ENCODE measurements at regions not wholly inside any gene's neighbourhood (a gene's known extent, or its start where the extent isn't known, plus 50 kb on each side); places are given as distances from the start of the nearest gene placed in this dataset.

DNA sequence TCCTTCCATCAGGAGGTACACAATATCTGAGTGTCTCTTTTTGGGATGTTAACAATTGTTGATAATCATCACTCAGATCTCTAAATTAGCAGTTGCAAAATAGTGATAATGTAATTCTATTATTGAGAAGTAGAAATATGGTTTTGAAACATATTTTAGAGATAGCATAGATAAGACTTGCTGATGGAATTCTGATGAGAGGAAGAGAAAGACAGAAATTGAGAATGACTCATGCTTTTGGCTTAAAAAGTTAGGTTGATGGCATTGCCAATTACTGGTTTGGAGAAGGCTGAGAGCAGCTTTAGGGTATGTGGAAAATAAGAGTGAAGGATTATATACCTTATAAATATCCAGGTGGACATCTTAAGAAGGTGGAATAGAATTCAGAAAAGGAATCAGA, 106.4 kb upstream of the EDNRB start:
- no peak overlapping the region for H2AFZ ChIP-seq (ENCODE audit: low read length)
- no peak for DNase-seq
- H3K27me3 ChIP-seq (replicated peaks; ENCODE audit: insufficient read depth, low read length) = no peaks in the 10 kb centered on the region
- no peaks in the 10 kb centered on the region for H3K9me3 ChIP-seq (replicated peaks; ENCODE audit: insufficient read depth, low read length)
- no peak overlapping the region for H3K4me2 ChIP-seq (ENCODE audit: low read depth, low read length)
- no peaks in the 10 kb centered on the region for H3K9me2 ChIP-seq (replicated peaks; ENCODE audit: insufficient read depth, low read length)
- H3K36me3 ChIP-seq (replicated peaks; ENCODE audit: insufficient read depth, low read length) = no peaks in the 10 kb centered on the region
- H3K4me3 ChIP-seq (ENCODE audit: low read length) = no peak overlapping the region
- H3K4me1 ChIP-seq (ENCODE audit: low read length) = peaks cover 36% of the 10 kb centered on the region
- no peak overlapping the region for H3K27ac ChIP-seq (ENCODE audit: low read length)
- no peak overlapping the region for H3K9ac ChIP-seq (ENCODE audit: low read length)
- no peaks in the 10 kb centered on the region for H4K20me1 ChIP-seq (ENCODE audit: insufficient read depth, low read length)
- TF ChIP-seq EZH2 (optimal IDR thresholded peaks at IDR 0.05; ENCODE audit: low read depth, low read length) (no peak), EZH2phosphoT487 (IDR thresholded peaks at IDR 0.05; ENCODE audit: low read length) (no peak)
- TF ChIP-seq, protein P1, sequence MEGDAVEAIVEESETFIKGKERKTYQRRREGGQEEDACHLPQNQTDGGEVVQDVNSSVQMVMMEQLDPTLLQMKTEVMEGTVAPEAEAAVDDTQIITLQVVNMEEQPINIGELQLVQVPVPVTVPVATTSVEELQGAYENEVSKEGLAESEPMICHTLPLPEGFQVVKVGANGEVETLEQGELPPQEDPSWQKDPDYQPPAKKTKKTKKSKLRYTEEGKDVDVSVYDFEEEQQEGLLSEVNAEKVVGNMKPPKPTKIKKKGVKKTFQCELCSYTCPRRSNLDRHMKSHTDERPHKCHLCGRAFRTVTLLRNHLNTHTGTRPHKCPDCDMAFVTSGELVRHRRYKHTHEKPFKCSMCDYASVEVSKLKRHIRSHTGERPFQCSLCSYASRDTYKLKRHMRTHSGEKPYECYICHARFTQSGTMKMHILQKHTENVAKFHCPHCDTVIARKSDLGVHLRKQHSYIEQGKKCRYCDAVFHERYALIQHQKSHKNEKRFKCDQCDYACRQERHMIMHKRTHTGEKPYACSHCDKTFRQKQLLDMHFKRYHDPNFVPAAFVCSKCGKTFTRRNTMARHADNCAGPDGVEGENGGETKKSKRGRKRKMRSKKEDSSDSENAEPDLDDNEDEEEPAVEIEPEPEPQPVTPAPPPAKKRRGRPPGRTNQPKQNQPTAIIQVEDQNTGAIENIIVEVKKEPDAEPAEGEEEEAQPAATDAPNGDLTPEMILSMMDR (IDR thresholded peaks at IDR 0.05; ENCODE audit: low read length) = no peak
- no peaks in the 10 kb centered on the region for H3K79me2 ChIP-seq (ENCODE audit: low read length)
- H3F3A ChIP-seq (ENCODE audit: insufficient read depth, low read length) = peaks cover 12% of the 10 kb centered on the region

DNA sequence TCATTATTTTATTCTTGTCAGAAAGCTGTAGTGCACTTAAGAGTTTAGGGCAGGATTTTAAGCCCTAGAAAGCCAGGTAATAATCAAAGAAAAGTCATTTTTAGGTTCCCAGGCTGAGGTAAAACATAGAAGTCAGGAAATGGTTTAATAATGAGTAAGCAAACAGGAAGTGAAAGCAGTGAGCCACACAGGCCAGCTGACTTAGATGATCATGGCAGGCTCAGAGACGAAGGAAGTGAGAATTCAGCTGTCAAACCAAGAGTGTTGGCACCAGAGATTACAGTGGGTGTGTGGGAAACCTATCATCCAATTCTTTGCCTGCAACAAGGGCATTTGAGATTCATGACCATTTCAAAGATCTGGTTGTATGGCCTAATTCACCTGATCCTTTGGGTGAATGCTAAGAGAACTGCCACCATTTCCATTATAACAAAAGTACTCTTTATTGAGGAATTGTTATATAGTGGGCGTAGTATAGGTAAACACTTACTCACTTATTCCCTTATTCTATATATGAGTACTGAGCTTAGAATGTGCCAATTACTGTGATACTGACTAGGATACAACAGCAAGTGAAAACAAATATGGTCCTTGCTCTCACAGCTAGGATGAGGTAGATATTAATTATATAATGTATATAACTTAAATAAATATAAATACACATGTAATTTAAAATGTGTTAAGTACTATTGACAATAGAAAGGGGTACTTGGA, 103.7 kb upstream of the EDNRB start:
- no peaks in the 10 kb centered on the region for H3K9me3 ChIP-seq (replicated peaks; ENCODE audit: insufficient read depth, low read length)
- H3K4me3 ChIP-seq (ENCODE audit: low read length) = no peak overlapping the region
- no peaks in the 10 kb centered on the region for H3K36me3 ChIP-seq (replicated peaks; ENCODE audit: insufficient read depth, low read length)
- H3K4me2 ChIP-seq (ENCODE audit: low read depth, low read length) = peak overlapping the region; percentile 49; the same call in 1 of the 2 replicates
- 0 out of 2 replicates have a peak overlapping the region, but pooled peaks have one; percentile 6 for H3K9ac ChIP-seq (ENCODE audit: low read length)
- H2AFZ ChIP-seq (ENCODE audit: low read length) = 0 out of 2 replicates have a peak overlapping the region, but pooled peaks have one; percentile 35
- no peaks in the 10 kb centered on the region for H4K20me1 ChIP-seq (ENCODE audit: insufficient read depth, low read length)
- no peaks in the 10 kb centered on the region for H3K79me2 ChIP-seq (ENCODE audit: low read length)
- H3F3A ChIP-seq (ENCODE audit: insufficient read depth, low read length) = peaks cover 12% of the 10 kb centered on the region
- H3K27me3 ChIP-seq (replicated peaks; ENCODE audit: insufficient read depth, low read length) = no peaks in the 10 kb centered on the region
- peak overlapping the region; percentile 85; the same call in 1 of the 2 replicates for H3K27ac ChIP-seq (ENCODE audit: low read length)
- no peaks in the 10 kb centered on the region for H3K9me2 ChIP-seq (replicated peaks; ENCODE audit: insufficient read depth, low read length)
- H3K4me1 ChIP-seq (ENCODE audit: low read length) = peaks cover 36% of the 10 kb centered on the region
- no peak for TF ChIP-seq EZH2phosphoT487 (IDR thresholded peaks at IDR 0.05; ENCODE audit: low read length)
- TF ChIP-seq EZH2 (optimal IDR thresholded peaks at IDR 0.05; ENCODE audit: low read depth, low read length) = no peak
- TF ChIP-seq, protein P1 (IDR thresholded peaks at IDR 0.05; ENCODE audit: low read length) = no peak
- DNase-seq = peak; percentile 94

DNA sequence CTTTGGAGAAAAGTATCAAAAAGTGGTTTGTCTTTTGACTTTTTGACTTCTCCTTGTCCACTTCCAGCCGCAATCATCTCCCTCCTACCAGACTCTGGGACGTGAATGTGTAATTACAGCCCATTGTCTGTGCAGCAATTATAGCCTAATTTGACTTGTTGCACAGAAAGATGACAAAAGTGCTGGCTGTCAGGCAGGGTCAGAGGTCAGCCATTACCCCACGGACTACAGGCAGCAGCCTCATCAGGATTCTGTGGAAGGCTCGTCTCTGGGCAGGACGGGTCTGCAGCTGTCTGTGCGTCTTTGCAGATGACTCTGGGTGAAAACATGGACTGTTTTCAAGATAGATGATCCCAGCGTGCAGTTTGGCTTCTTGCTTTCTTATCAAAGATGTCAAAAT, 102.2 kb upstream of the EDNRB start:
- H3K4me2 ChIP-seq (ENCODE audit: low read depth, low read length) = no peak overlapping the region
- no peak for DNase-seq
- no peaks in the 10 kb centered on the region for H3K36me3 ChIP-seq (replicated peaks; ENCODE audit: insufficient read depth, low read length)
- no peaks in the 10 kb centered on the region for H3K27me3 ChIP-seq (replicated peaks; ENCODE audit: insufficient read depth, low read length)
- H3K27ac ChIP-seq (ENCODE audit: low read length) = no peak overlapping the region
- H3K9me3 ChIP-seq (replicated peaks; ENCODE audit: insufficient read depth, low read length) = no peaks in the 10 kb centered on the region
- no peaks in the 10 kb centered on the region for H4K20me1 ChIP-seq (ENCODE audit: insufficient read depth, low read length)
- H3K4me1 ChIP-seq (ENCODE audit: low read length) = peaks cover 25% of the 10 kb centered on the region
- H3K79me2 ChIP-seq (ENCODE audit: low read length) = no peaks in the 10 kb centered on the region
- no peak overlapping the region for H2AFZ ChIP-seq (ENCODE audit: low read length)
- no peaks in the 10 kb centered on the region for H3K9me2 ChIP-seq (replicated peaks; ENCODE audit: insufficient read depth, low read length)
- TF ChIP-seq, protein P1 (IDR thresholded peaks at IDR 0.05; ENCODE audit: low read length) = no peak
- TF ChIP-seq EZH2 (optimal IDR thresholded peaks at IDR 0.05; ENCODE audit: low read depth, low read length) (no peak), EZH2phosphoT487 (IDR thresholded peaks at IDR 0.05; ENCODE audit: low read length) (no peak)
- no peak overlapping the region for H3K9ac ChIP-seq (ENCODE audit: low read length)
- H3F3A ChIP-seq (ENCODE audit: insufficient read depth, low read length) = peaks cover 12% of the 10 kb centered on the region
- H3K4me3 ChIP-seq (ENCODE audit: low read length) = no peak overlapping the region

Measured in MM.1S (cell line).